H1 (cell line): ENCODE measurements at regions not wholly inside any gene's neighbourhood (a gene's known extent, or its start where the extent isn't known, plus 50 kb on each side); places are given as distances from the start of the nearest gene placed in this dataset.
A peak's percentile ranks its signal among the peaks of the same experiment; 100 is the strongest.

Experiments used
- CTCF ChIA-PET: fragments of 300-600 bp; sonication (Branson Sonifier 250); formaldehyde crosslinking; loops from one replicate; lab custom pipeline; 2021; ENCODE audit not compliant: partially characterized antibody; lab: Charles Lee
- POLR2A ChIA-PET: fragments of 300-600 bp; sonication (Branson Sonifier 250); formaldehyde crosslinking; loops from one replicate; lab custom pipeline; 2021; ENCODE audit warnings: inconsistent platforms; ENCODE audit not compliant: partially characterized antibody; lab: Charles Lee
- DNase-seq, 2 experiments: peaks; one replicate each; pipeline versions ENCODE4 v3.0.0 to v3.0.0-alpha.2; 2010 to 2022; ENCODE audit warnings: low spot score in 2 of 2, low read depth in 1 of 2, mixed read lengths in 1 of 2
- FAIRE-seq: peaks from 2 replicates; lab custom pipeline; 2011; peaks lifted over from hg19 to GRCh38; lab: Jason Lieb, UNC
- H2AFZ ChIP-seq: 2 replicates; pipeline ENCODE4 v1.8.1; 2012; ENCODE audit warnings: low read length, inconsistent platforms
- H2AK5ac ChIP-seq: 2 replicates; pipeline ENCODE4 v1.6.1; 2013; ENCODE audit warnings: low read depth, low read length
- H2BK120ac ChIP-seq: replicated peaks from 2 replicates; pipeline ENCODE3; 2013; ENCODE audit warnings: low read depth, low read length, inconsistent platforms
- H2BK12ac ChIP-seq: 2 replicates; pipeline ENCODE4 v1.6.1; 2013; ENCODE audit warnings: low read depth, low read length
- H2BK15ac ChIP-seq: 2 replicates; pipeline ENCODE4 v1.6.1; 2013; ENCODE audit warnings: low read length
- H2BK20ac ChIP-seq: 2 replicates; pipeline ENCODE4 v1.6.1; 2013; ENCODE audit warnings: low read length
- H2BK5ac ChIP-seq: 2 replicates; pipeline ENCODE4 v1.6.1; 2013; ENCODE audit warnings: low read depth, low read length
- H3K14ac ChIP-seq: 2 replicates; pipeline ENCODE4 v1.6.1; 2013; ENCODE audit warnings: inconsistent platforms; ENCODE audit not compliant: insufficient read length
- H3K18ac ChIP-seq: 2 replicates; pipeline ENCODE4 v1.6.1; 2013; ENCODE audit warnings: low read length; ENCODE audit errors: extremely low read depth
- H3K23ac ChIP-seq: 2 replicates; pipeline ENCODE4 v1.6.1; 2013; ENCODE audit warnings: inconsistent platforms; ENCODE audit not compliant: insufficient read length
- H3K23me2 ChIP-seq: 2 replicates; pipeline ENCODE4 v1.6.1; 2013; ENCODE audit warnings: low read depth, low read length
- H3K27ac ChIP-seq: 2 replicates; pipeline ENCODE4 v1.6.1; 2011; ENCODE audit warnings: low read depth, low read length, inconsistent platforms
- H3K27me3 ChIP-seq, 4 experiments: replicated peaks in 1 of 4; 1 replicate in 1 of 4; 2 replicates in 3 of 4; pipeline versions ENCODE4 v1.6.1 to v1.8.1; 2011 to 2013; ENCODE audit warnings: low read length in 3 of 4, mild to moderate bottlenecking in 3 of 4, inconsistent platforms in 2 of 4, mixed read lengths in 2 of 4, moderate library complexity in 1 of 4; ENCODE audit not compliant: control insufficient read depth in 3 of 4, insufficient read depth in 3 of 4; ENCODE audit errors: extremely low read depth in 1 of 4
- H3K36me3 ChIP-seq, 4 experiments: 2 replicates each; pipeline versions ENCODE4 v1.6.1 to v1.8.1; 2011 to 2013; ENCODE audit warnings: mild to moderate bottlenecking in 4 of 4, low read length in 3 of 4, moderate library complexity in 2 of 4, control low read depth in 1 of 4, inconsistent platforms in 1 of 4; ENCODE audit not compliant: insufficient read depth in 4 of 4, control insufficient read depth in 2 of 4
- H3K4ac ChIP-seq: replicated peaks from 2 replicates; pipeline ENCODE3; 2013; ENCODE audit warnings: low read length, low read depth, mixed read lengths, inconsistent platforms; ENCODE audit not compliant: insufficient read length
- H3K4me1 ChIP-seq, 4 experiments: replicated peaks in 1 of 4; 1 replicate in 1 of 4; 2 replicates in 3 of 4; pipeline versions ENCODE4 v1.6.1 to v1.8.1; 2011 to 2013; ENCODE audit warnings: low read length in 3 of 4, inconsistent platforms in 2 of 4, mixed read lengths in 1 of 4; ENCODE audit not compliant: insufficient read depth in 4 of 4, control insufficient read depth in 3 of 4
- H3K4me2 ChIP-seq, 2 experiments: 2 replicates each; pipeline versions ENCODE4 v1.6.1 to v1.8.1; 2011 to 2013; ENCODE audit warnings: low read depth in 2 of 2, low read length in 2 of 2, control low read depth in 1 of 2, inconsistent platforms in 1 of 2, mild to moderate bottlenecking in 1 of 2; ENCODE audit not compliant: insufficient read depth in 1 of 2
- H3K4me3 ChIP-seq, 4 experiments: fragments of 200-600, 300-600 bp in 1 of 4; sonication (generic), shearing (Covaris generic), sonication (Bioruptor Twin) in 1 of 4; 2 replicates each; pipeline versions ENCODE4 v1.5.1 to v1.8.1; 2011 to 2016; ENCODE audit warnings: low read length in 4 of 4, low read depth in 3 of 4, control low read depth in 2 of 4, inconsistent platforms in 2 of 4, mild to moderate bottlenecking in 2 of 4, mixed read lengths in 1 of 4, moderate library complexity in 1 of 4; ENCODE audit not compliant: insufficient read depth in 2 of 4; ENCODE audit errors: extremely low read depth in 1 of 4
- H3K56ac ChIP-seq: replicated peaks from 2 replicates; pipeline ENCODE3; 2013; ENCODE audit warnings: low read depth, mild to moderate bottlenecking, mixed read lengths, low read length, inconsistent platforms; ENCODE audit not compliant: insufficient read length
- H3K79me1 ChIP-seq: 2 replicates; pipeline ENCODE4 v1.6.1; 2013; ENCODE audit warnings: low read depth, low read length, control low read depth
- H3K79me2 ChIP-seq, 2 experiments: 2 replicates each; pipeline versions ENCODE4 v1.6.1 to v1.8.1; 2012 to 2013; ENCODE audit warnings: low read length in 2 of 2, mild to moderate bottlenecking in 2 of 2, inconsistent platforms in 1 of 2; ENCODE audit not compliant: insufficient read depth in 2 of 2, control insufficient read depth in 1 of 2
- H3K9ac ChIP-seq, 4 experiments: replicated peaks in 1 of 4; 1 replicate in 1 of 4; 2 replicates in 3 of 4; pipeline versions ENCODE4 v1.6.1 to v1.8.1; 2011 to 2013; ENCODE audit warnings: low read depth in 3 of 4, low read length in 3 of 4, control low read depth in 2 of 4, mild to moderate bottlenecking in 2 of 4, moderate library complexity in 2 of 4, inconsistent platforms in 1 of 4; ENCODE audit errors: extremely low read depth in 1 of 4
- H3K9me3 ChIP-seq, 2 experiments: 2 replicates each; pipeline versions ENCODE4 v1.6.1 to v1.8.1; 2012 to 2013; ENCODE audit warnings: mild to moderate bottlenecking in 2 of 2, moderate library complexity in 2 of 2, control low read depth in 1 of 2, inconsistent platforms in 1 of 2, low read depth in 1 of 2, low read length in 1 of 2, mixed read lengths in 1 of 2; ENCODE audit not compliant: insufficient read depth in 2 of 2
- H4K20me1 ChIP-seq, 2 experiments: replicated peaks in 1 of 2; 2 replicates each; pipeline versions ENCODE3 to v1.8.1; 2011 to 2013; ENCODE audit warnings: inconsistent platforms in 2 of 2, low read length in 2 of 2, mild to moderate bottlenecking in 1 of 2; ENCODE audit not compliant: insufficient read depth in 2 of 2, control insufficient read depth in 1 of 2
- H4K5ac ChIP-seq: 2 replicates; pipeline ENCODE4 v1.6.1; 2013; ENCODE audit warnings: low read length, low read depth, mixed read lengths, inconsistent platforms; ENCODE audit not compliant: insufficient read length
- H4K8ac ChIP-seq: 2 replicates; pipeline ENCODE4 v1.8.0; 2013; ENCODE audit warnings: mild to moderate bottlenecking, moderate library complexity, low read length, inconsistent platforms; ENCODE audit not compliant: insufficient read depth; ENCODE audit errors: extremely low read depth
- H4K91ac ChIP-seq: replicated peaks from 2 replicates; pipeline ENCODE3; 2013; ENCODE audit warnings: low read length, mixed read lengths, inconsistent platforms; ENCODE audit not compliant: insufficient read length
- BACH1 ChIP-seq: IDR thresholded peaks from 2 replicates; pipeline ENCODE4 v1.6.1; 2012; ENCODE audit warnings: low read length, improper control_type of control experiment
- CTCF ChIP-seq, 3 experiments: IDR thresholded peaks; 1 replicate in 2 of 3; 2 replicates in 1 of 3; pipeline versions ENCODE4 v1.5.1 to v1.6.1; 2011; ENCODE audit warnings: low read length in 3 of 3, mild to moderate bottlenecking in 3 of 3, inconsistent platforms in 2 of 3, low read depth in 1 of 3, moderate library complexity in 1 of 3; ENCODE audit not compliant: insufficient read depth in 1 of 3; ENCODE audit errors: control extremely low read depth in 1 of 3
- MAFK ChIP-seq: IDR thresholded peaks from 2 replicates; pipeline ENCODE4 v1.6.1; 2012; ENCODE audit warnings: low read depth, mild to moderate bottlenecking, improper control_type of control experiment, low read length
- WGBS, 2 experiments: shearing (Covaris generic) in 1 of 2; methylation state at CpG; one replicate each; pipeline versions ENCODE4 v1.1.6 to v1.1.7; 2013 to 2015; ENCODE audit warnings: low lambda C conversion rate in 2 of 2, mixed read lengths in 2 of 2, inconsistent platforms in 1 of 2, low coverage in 1 of 2, missing lambda C conversion rate in 1 of 2; ENCODE audit not compliant: insufficient replicate concordance in 2 of 2, insufficient coverage in 1 of 2, insufficient read length in 1 of 2; ENCODE audit errors: extremely low coverage in 1 of 2, missing lambda C conversion rate in 1 of 2; 5-methylcytosine and 5-hydroxymethylcytosine counted together

- POLR2A ChIA-PET = no interaction called here
These were observed 203.9 kb downstream of the MYRFL start for GRCh38 chr12:70028918-70029317.

More at GRCh38 chr12:70028918-70029317, 203.9 kb downstream of the MYRFL start:
- H3K18ac ChIP-seq = no peak overlapping the region
- no peak overlapping the region for H3K9ac ChIP-seq
- no peaks in the 10 kb centered on the region for H3K79me2 ChIP-seq
- H3K23me2 ChIP-seq = peaks cover 1% of the 10 kb centered on the region; the same call in 1 of the 2 replicates
- H4K20me1 ChIP-seq = no peaks in the 10 kb centered on the region
- H3K27me3 ChIP-seq = no peaks in the 10 kb centered on the region
- peaks cover 3 to 4% of the 10 kb centered on the region in 2 experiments; a peak in 2 of 4 replicates for H3K9me3 ChIP-seq
- H3K23ac ChIP-seq = no peak overlapping the region
- peaks cover 0 to 6% (median 2%) of the 10 kb centered on the region in 4 experiments; a peak in 2 of 7 replicates for H3K4me1 ChIP-seq
- no peak overlapping the region for H2AK5ac ChIP-seq
- H4K91ac ChIP-seq = no peak overlapping the region
- H3K4me2 ChIP-seq = no peak overlapping the region
- H2AFZ ChIP-seq = no peak overlapping the region
- H3K56ac ChIP-seq = no peak overlapping the region
- H3K79me1 ChIP-seq = no peaks in the 10 kb centered on the region
- FAIRE-seq (no peak), DNase-seq (no peak)
- H2BK120ac ChIP-seq = no peak overlapping the region
- H3K4ac ChIP-seq = no peak overlapping the region
- H3K27ac ChIP-seq = no peak overlapping the region
- H4K8ac ChIP-seq = no peak overlapping the region
- CTCF ChIA-PET = interaction anchor here (0.6 kb wide), 1 partner anchor 8 kb away, joined by 3 read pairs; no protein-coding TSS in a partner anchor
- H3K4me3 ChIP-seq = no peak overlapping the region
- H2BK5ac ChIP-seq = no peak overlapping the region
- H3K14ac ChIP-seq = no peak overlapping the region
- TF ChIP-seq CTCF (IDR thresholded peaks at IDR 0.05; ENCODE audit: control extremely low read depth in 1 of 3, insufficient read depth in 1 of 3, low read depth in 1 of 3, low read length in 3 of 3) (no peak), MAFK (peak; percentile 22; the same call in 1 of the 2 replicates), BACH1 (peak; percentile 87)
- H2BK15ac ChIP-seq = no peak overlapping the region
- no peaks in the 10 kb centered on the region for H3K36me3 ChIP-seq
- WGBS, 2 experiments = 86% methylated on average over 1 of the region's 3 CpGs; no CpG with 5 or more reads in 1 of the 2 experiments
- no peak overlapping the region for H4K5ac ChIP-seq
- H2BK12ac ChIP-seq = no peak overlapping the region
- no peak overlapping the region for H2BK20ac ChIP-seq
